SIG-M5 treated with dmso at 0.1 percent for 504 hours (cell line): ENCODE measurements at regions not wholly inside any gene's neighbourhood (a gene's known extent, or its start where the extent isn't known, plus 50 kb on each side); places are given as distances from the start of the nearest gene placed in this dataset.
"Not testable (repeated sequence)": the region's sequence is repeated elsewhere in the genome, so short reads cannot be mapped to it uniquely, and the experiment has no call there.

Experiments
- DNase-seq: peaks from one replicate; lab custom pipeline; 2025; ENCODE audit not compliant: unreplicated experiment; lab: John Stamatoyannopoulos, UW

DNA sequence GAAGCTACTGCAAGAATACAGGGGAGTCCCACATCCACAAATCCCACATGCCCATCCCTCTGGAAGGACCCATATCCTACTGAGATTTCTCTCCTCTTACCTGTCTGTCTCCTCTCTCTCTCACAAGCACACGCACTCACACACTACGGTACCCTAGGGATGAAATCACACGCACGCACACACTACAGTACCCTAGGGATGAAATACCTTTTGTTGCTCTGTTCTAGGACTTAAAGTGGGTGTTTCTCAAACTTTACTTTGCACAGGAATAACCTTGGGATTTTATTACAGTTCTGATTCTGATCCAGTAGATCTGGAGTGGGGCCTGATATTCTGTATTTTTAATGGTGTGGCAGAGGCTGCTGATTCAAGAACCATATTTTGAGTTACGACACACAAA lies 622.2 kb upstream of the ZNF385D start:
- DNase-seq: no peak

DNA sequence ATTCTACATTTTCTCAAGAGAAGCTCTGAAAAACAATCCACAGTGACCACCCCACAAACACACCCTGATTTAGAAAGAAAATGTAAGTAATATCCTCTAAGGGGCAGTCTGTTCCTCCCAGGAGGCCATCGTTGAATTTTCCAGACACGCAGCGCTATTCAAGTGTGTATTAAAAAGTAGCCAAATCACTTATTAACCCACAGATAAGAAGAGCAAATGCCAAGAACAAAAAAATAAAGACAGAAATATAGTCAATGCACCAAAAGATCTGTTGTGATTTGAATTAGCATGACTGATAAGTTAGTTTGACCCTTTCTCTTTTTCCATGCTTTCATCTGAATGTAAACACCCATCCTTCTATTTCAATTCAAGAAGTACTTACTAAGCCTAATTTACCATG lies 622.8 kb upstream of the ZNF385D start:
- DNase-seq: no peak

- DNase-seq: no peak
Measured at GRCh38 chr3:22377421-22377820, 626.4 kb upstream of the ZNF385D start.

DNA sequence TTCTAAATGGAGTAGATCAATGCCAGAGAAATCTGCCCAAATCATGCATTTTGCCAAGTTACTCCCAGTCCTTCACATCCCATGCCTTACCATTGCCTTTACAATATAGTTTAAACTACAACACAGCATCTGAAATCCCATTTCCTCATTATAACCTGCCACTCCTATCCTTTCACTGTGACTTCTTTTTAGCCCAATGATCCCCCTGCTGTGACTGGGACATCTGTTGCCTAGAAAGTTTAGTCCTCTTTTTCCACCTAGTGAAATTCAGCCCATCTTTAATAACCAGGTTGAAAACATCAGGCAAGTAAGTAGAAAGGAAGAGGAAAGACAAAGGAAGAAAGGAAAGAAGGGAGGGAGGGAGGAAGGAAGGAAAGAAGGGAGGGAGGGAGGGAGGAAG lies 627.9 kb upstream of the ZNF385D start:
- DNase-seq: no peak

- DNase-seq: no peak
Measured at GRCh38 chr3:22380253-22380652, 629.2 kb upstream of the ZNF385D start.

DNA sequence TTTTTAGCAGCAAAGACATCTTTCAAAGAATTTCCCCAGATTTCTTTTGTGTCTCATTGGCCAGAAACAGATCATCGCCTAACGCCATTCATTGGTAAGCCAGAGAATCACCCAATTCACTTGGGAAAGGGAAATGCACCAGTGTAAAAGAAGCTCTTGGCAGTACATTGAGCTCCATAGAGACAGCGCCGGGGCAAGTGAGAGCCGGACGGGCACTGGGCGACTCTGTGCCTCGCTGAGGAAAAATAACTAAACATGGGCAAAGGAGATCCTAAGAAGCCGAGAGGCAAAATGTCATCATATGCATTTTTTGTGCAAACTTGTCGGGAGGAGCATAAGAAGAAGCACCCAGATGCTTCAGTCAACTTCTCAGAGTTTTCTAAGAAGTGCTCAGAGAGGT lies 630.6 kb upstream of the ZNF385D start:
- DNase-seq: not testable (repeated sequence)

DNA sequence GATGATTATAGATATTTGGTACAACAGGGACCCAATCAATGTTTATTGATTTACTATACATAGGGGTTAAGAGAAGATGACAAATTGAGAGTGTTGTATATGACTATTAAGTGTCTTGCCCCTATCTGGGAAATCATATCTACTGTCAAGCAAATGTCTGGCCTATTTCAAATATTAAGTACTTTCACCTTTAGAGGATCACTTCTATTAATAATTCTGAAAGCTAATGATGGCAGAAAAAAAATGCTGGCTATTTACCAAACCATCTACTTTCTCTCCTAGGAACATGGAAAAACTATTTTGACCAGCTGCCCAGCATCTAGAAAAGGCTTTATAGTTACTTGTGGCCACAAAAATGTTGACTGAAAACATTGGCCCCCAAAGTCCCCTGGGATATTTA lies 632.3 kb upstream of the ZNF385D start:
- no peak for DNase-seq

DNA sequence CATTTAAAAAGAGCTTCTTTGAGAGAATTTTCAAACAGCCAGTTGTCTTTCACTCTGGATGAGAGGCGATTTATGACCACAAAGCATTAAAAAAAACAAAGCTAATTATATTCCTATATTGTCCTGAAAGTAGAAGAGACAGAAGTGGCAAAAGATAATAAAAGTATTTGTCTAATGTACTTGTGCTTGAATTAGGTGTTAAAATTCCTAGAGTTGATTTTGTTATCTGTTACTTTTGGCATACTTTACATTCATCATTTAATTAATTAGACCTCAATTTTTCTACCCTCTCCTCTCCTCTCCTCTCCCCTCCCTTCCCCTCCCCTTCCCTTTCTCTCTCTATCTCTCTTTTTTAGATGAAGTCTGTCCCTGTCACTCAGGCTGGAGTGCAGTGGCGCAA lies 635.1 kb upstream of the ZNF385D start:
- no peak for DNase-seq

GRCh38 chr3:22392286-22392685 lies 641.3 kb upstream of the ZNF385D start:
- no peak for DNase-seq

DNA sequence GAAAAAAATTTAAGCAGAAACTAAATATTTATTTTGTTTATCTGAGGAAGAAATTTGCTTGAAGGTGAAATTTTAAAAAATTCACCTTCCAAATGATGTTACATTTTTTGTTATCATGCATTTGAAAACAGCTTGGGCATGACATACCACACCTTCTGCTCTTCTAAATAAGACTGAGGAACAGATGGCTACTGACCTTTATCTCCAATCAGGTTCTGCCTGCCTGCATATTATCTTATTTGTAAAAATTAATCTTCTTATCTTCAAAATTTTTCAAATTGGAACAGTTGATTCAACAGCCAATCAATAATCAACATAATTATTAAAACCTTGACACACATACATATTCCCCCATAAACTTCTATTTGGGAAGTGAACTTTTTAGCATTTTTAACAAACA lies 641.8 kb upstream of the ZNF385D start:
- DNase-seq: no peak

DNA sequence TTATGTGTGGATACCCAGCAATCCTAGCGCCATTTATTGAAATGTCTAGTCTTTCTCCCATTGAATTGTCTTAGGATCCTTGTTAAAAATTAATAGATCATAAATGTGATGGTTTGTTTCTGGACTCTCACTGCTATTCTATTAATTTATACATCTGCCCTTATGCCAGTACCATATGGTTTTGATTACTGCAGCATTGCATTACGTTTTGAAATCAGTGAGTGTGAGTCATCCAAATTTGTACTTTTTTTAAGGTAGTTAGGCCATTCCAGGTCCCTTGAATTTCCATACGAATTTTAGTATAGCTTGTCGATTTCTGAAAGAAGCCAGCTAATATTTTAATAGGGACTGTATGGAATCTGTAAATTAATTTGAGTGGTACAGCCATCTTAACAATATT lies 648.6 kb upstream of the ZNF385D start:
- DNase-seq: no peak

GRCh38 chr3:22401499-22401898 lies 650.5 kb upstream of the ZNF385D start:
- DNase-seq: no peak

DNA sequence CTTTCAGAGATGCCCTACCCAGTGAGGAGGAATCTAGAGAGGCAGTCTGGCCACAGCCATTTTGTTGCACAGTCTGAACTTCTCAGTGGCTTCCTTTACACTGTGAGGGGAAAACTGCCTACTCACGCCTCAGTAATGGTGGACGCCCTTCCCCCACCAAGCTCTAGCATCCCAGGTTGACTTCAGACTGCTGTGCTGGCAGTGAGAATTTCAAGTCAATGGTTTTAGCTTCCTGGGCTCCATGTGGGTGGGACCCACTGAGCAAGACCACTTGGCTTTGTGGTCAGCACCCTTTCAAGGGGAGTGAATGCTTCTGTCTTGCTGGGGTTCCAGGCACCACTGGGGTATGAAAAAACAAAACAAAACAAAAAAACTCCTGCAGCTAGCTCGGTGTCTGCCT lies 663.2 kb upstream of the ZNF385D start:
- DNase-seq: no peak

- not testable (repeated sequence) for DNase-seq
Measured at GRCh38 chr3:22416838-22417446, 665.9 kb upstream of the ZNF385D start.

DNA sequence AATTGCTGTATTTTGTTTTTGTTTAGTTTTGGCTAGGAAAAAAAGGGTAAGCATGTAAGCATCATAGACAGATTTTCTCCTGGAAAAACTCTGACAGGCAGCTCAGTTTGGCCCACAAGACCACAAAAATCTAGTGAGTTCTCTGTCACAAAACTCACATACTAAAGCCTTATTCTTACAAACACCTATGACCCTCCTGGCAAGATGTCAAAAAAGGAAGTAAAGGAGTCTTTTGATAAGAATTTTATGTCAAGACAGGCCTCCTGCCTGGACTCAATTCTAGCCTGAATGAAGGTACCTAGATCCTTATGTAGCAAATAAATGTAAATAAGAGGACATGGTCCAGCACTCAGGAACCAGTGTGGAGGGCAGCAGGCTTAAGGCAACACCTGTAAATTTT lies 668.3 kb upstream of the ZNF385D start:
- no peak for DNase-seq

DNA sequence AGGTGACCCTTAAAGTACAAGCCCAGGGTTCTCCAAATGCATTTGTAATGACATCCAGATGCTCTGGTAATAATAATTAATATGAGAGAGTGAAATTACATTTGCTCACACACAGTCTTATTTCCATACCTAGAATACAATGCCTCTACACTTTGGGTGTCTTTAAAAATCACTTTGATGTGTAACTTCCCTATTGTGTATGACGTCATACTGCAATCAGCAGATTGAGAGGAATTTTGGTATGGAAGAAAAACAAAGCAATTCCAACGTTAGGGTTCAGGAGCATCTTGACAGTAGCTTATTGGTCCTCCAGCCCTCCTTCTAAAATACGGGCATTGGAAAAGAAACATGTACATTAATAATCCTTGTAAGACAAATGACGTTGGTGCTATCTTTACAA lies 670.6 kb upstream of the ZNF385D start:
- DNase-seq: no peak

DNA sequence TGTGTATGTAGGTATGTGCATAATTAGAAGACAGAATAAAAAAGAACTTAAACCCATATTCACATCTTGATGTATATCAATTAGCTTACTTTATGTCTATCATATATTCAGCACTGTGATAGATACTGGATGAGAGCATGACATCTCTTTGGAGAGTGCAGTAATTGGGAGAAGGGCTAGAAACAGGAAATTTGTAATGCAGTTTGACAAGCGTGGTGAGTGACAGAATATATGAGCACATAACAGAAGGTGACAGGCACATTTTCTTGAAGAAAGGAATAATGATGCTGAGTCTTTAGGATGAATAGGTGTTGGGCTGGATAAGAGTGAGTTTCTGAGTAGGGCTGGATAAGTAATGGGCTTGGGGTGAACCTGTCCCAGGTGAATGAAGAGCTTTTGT lies 680.3 kb upstream of the ZNF385D start:
- DNase-seq: no peak

GRCh38 chr3:22439626-22440025 lies 688.6 kb upstream of the ZNF385D start:
- no peak for DNase-seq

- no peak for DNase-seq
Measured at GRCh38 chr3:22441711-22442110, 690.7 kb upstream of the ZNF385D start.

DNA sequence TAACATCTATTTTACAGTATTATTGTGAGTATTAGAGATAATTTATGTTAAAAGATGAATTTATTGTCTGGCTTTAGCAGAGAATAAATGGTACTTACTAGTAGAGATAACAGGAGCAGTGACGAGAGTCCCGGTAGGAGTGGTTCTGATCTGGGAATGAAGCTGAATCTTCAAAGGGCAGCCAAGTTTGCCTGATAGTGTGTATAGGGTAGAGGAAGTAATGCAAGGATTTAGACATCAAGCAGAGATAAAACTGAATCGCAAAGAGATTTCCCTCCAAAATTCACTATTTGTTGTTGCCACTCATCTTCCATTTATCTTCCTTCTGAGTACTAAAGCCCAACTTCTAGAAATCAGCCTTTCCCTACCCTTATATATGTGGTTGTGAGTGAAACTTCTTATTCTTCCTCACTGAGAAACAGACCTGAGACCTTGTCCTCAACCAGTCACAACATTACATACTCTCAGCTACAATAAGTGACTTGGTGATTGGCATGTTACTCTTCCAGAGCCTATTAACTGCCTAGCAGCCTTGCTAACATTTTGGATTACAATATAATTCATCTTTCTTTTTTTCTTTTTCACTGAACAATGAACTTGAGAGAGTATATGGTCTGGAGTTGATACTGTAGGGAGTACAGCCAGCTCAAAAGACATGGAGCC lies 692.7 kb upstream of the ZNF385D start:
- DNase-seq: no peak

DNA sequence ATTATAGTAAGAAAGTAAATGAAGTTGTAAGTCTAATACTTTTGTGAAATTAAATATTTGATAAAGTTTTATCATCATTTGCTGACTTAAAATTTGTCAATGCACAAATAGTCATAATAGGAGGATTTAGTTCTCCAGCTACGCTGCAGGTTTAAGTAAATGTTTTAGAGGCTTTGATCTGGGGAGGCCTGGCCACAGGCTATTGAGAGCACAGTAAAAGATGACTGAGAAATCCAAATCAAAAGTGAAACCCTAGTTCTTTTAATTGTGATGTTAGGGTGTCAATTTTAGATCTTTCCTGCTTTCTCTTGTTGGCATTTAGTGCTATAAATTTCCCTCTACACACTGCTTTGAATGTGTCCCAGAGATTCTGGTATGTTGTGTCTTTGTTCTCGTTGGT lies 694.3 kb upstream of the ZNF385D start:
- DNase-seq: not testable (repeated sequence)

DNA sequence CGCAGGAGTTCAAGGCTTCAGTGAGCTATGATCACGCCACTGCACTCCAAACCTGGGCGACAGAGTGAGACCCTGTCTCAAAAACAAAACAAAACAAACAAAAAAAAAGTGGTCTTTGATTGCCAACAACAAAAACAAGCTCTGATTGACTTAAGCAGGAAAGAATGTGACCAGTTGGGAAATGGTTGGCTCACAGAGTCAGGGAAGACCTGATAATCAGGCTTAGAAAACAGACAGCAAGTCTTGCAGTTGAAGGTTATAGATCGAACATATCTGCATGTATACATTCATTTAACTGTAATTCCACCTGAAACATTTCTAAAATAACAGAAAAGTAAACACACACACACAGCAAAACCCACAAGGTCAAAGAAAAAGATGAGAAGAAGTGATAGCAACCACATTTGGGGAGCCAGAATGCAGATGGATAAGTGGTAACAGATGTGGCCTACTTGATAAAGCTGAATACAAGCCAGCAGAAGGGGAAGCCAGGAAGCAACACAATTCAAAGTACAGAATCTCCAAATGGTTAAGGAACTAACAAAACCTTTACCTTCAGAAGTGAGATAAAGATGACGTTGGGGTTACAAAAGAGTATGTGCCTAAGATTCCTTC lies 699.9 kb upstream of the ZNF385D start:
- DNase-seq: no peak

- DNase-seq: no peak
Measured at GRCh38 chr3:22451501-22451900, 700.5 kb upstream of the ZNF385D start.
